Esophagus muscularis mucosa (tissue), 4 donors: ENCODE measurements at regions not wholly inside any gene's neighbourhood (a gene's known extent, or its start where the extent isn't known, plus 50 kb on each side); places are given as distances from the start of the nearest gene placed in this dataset.

Experiments used
- DNase-seq: peaks from one replicate; pipeline ENCODE4 v3.0.0-alpha.2; 2017; ENCODE audit errors: extremely low spot score
- H3K27ac ChIP-seq, 4 donors: fragments of 200-600 bp; sonication (generic); replicated peaks in 1 of 4; 1 replicate in 3 of 4; 2 replicates in 1 of 4; pipeline ENCODE4 v1.5.1; 2016 to 2019; ENCODE audit warnings: mild to moderate bottlenecking in 1 of 4
- H3K27me3 ChIP-seq, 4 donors: fragments of 200-600 bp; sonication (generic); one replicate each; pipeline versions ENCODE4 v1.5.1 to v1.6.0; 2016 to 2019
- H3K36me3 ChIP-seq, 4 donors: fragments of 200-600 bp; sonication (generic); one replicate each; pipeline ENCODE4 v1.5.1; 2016 to 2019
- H3K4me1 ChIP-seq, 4 donors: fragments of 200-600 bp; sonication (generic); one replicate each; pipeline ENCODE4 v1.5.1; 2016 to 2019
- H3K4me3 ChIP-seq, 4 donors: fragments of 200-600 bp; sonication (generic); 1 replicate in 2 of 4; 2 replicates in 2 of 4; pipeline ENCODE4 v1.5.1; 2016 to 2019; ENCODE audit warnings: mild to moderate bottlenecking in 4 of 4, moderate library complexity in 1 of 4
- H3K9me3 ChIP-seq, 4 donors: fragments of 200-600 bp; sonication (generic); 1 replicate in 3 of 4; 2 replicates in 1 of 4; pipeline ENCODE4 v1.5.1; 2016 to 2019
- CTCF ChIP-seq, 3 experiments: fragments of 200-600 bp in 2 of 3; fragments of 450-650 bp in 1 of 3; sonication (generic) in 2 of 3; IDR thresholded peaks; one replicate each; pipeline ENCODE4 v1.5.1; 2017 to 2019; ENCODE audit warnings: antibody characterized with exemption in 3 of 3, mild to moderate bottlenecking in 2 of 3, moderate library complexity in 1 of 3
- EP300 ChIP-seq: sonication (generic); formaldehyde crosslinking; IDR thresholded peaks from one replicate; pipeline ENCODE4 v1.6.1; 2017; ENCODE audit warnings: antibody characterized with exemption
- POLR2A ChIP-seq: fragments of 450-650 bp; IDR thresholded peaks from one replicate; pipeline ENCODE4 v1.6.1; 2017; ENCODE audit warnings: antibody characterized with exemption, moderate library complexity, mild to moderate bottlenecking, low read depth
- POLR2AphosphoS5 ChIP-seq, 2 donors: sonication (generic); formaldehyde crosslinking; IDR thresholded peaks; one replicate each; pipeline ENCODE4 v1.6.1; 2017; ENCODE audit warnings: antibody characterized with exemption in 2 of 2
- WGBS: methylation state at CpG from one replicate; pipeline ENCODE4 v1.1.5; 2018; 5-methylcytosine and 5-hydroxymethylcytosine counted together
- intact Hi-C: fragments of 100-400 bp; cut with DNase I; formaldehyde crosslinking; loops from one replicate; pipeline ENCODE4 v1.15.1; 2023

- WGBS, result 82% methylated on average over 3 of the region's 3 CpGs
- intact Hi-C loops, result no loop called here
- no peak overlapping the region for H3K4me3 ChIP-seq
These were observed 101.0 kb upstream of the MAP3K7 start for GRCh38 chr6:90687775-90688380.

GRCh38 chr6:90681863-90682262 is 95.0 kb upstream of the MAP3K7 start:
- TF ChIP-seq POLR2AphosphoS5 (IDR thresholded peaks at IDR 0.05) (no peak), EP300 (no peak), CTCF (IDR thresholded peaks at IDR 0.05) (no peak), POLR2A (no peak)
- no peaks in the 10 kb centered on the region for H3K9me3 ChIP-seq
- 81% methylated on average over 2 of the region's 2 CpGs for WGBS

More at GRCh38 chr6:90687775-90688380, 101.0 kb upstream of the MAP3K7 start:
- DNase-seq, result no peak
- Histone ChIP-seq H3K9me3 (no peaks in the 10 kb centered on the region), H3K27ac (no peak overlapping the region), H3K27me3 (no peaks in the 10 kb centered on the region), H3K4me1 (no peaks in the 10 kb centered on the region), H3K36me3 (no peaks in the 10 kb centered on the region)
- no peak for TF ChIP-seq EP300
- no peak for TF ChIP-seq POLR2A
- no peak for TF ChIP-seq POLR2AphosphoS5 (IDR thresholded peaks at IDR 0.05)
- no peak for TF ChIP-seq CTCF (IDR thresholded peaks at IDR 0.05)

GRCh38 chr6:90678049-90678779 is 91.3 kb upstream of the MAP3K7 start:
- TF ChIP-seq POLR2AphosphoS5 (IDR thresholded peaks at IDR 0.05) (no peak), POLR2A (no peak), CTCF (IDR thresholded peaks at IDR 0.05) (no peak), EP300 (no peak)

More at GRCh38 chr6:90681863-90682262, 95.0 kb upstream of the MAP3K7 start:
- no peaks in the 10 kb centered on the region for H3K27me3 ChIP-seq
- H3K27ac ChIP-seq, result no peak overlapping the region
- H3K4me3 ChIP-seq, result no peak overlapping the region
- no peak for DNase-seq
- intact Hi-C loops, result no loop called here
- H3K36me3 ChIP-seq, result no peaks in the 10 kb centered on the region
- no peaks in the 10 kb centered on the region for H3K4me1 ChIP-seq

GRCh38 chr6:90677440-90677839 is 90.6 kb upstream of the MAP3K7 start:
- Histone ChIP-seq H3K27ac (no peak overlapping the region), H3K4me3 (no peak overlapping the region), H3K27me3 (no peaks in the 10 kb centered on the region), H3K36me3 (no peaks in the 10 kb centered on the region), H3K4me1 (no peaks in the 10 kb centered on the region), H3K9me3 (no peaks in the 10 kb centered on the region)
- intact Hi-C loops, result no loop called here
- 75% methylated on average over 4 of the region's 4 CpGs for WGBS
- TF ChIP-seq POLR2A (no peak), EP300 (no peak), POLR2AphosphoS5 (IDR thresholded peaks at IDR 0.05) (no peak), CTCF (IDR thresholded peaks at IDR 0.05) (no peak)
- DNase-seq, result no peak

More at GRCh38 chr6:90678049-90678779, 91.3 kb upstream of the MAP3K7 start:
- intact Hi-C loops, result no loop called here
- H3K36me3 ChIP-seq, result no peaks in the 10 kb centered on the region
- H3K27ac ChIP-seq, result no peak overlapping the region
- 59% methylated on average over 10 of the region's 10 CpGs for WGBS
- H3K9me3 ChIP-seq, result no peaks in the 10 kb centered on the region
- H3K27me3 ChIP-seq, result no peaks in the 10 kb centered on the region
- H3K4me3 ChIP-seq, result no peak overlapping the region
- DNase-seq, result no peak
- no peaks in the 10 kb centered on the region for H3K4me1 ChIP-seq
